Daoy (cell line): ENCODE measurements at regions not wholly inside any gene's neighbourhood (a gene's known extent, or its start where the extent isn't known, plus 50 kb on each side); places are given as distances from the start of the nearest gene placed in this dataset.

Experiments used
- DNase-seq: peaks from one replicate; pipeline ENCODE4 v3.0.0-alpha.2; 2015; ENCODE audit warnings: low read depth

GRCh38 chr4:26104056-26104685 is 190.2 kb downstream of the SMIM20 start:
- DNase-seq: no peak

- DNase-seq: no peak
Observed at GRCh38 chr4:26105337-26105736, 191.3 kb downstream of the SMIM20 start.

DNA sequence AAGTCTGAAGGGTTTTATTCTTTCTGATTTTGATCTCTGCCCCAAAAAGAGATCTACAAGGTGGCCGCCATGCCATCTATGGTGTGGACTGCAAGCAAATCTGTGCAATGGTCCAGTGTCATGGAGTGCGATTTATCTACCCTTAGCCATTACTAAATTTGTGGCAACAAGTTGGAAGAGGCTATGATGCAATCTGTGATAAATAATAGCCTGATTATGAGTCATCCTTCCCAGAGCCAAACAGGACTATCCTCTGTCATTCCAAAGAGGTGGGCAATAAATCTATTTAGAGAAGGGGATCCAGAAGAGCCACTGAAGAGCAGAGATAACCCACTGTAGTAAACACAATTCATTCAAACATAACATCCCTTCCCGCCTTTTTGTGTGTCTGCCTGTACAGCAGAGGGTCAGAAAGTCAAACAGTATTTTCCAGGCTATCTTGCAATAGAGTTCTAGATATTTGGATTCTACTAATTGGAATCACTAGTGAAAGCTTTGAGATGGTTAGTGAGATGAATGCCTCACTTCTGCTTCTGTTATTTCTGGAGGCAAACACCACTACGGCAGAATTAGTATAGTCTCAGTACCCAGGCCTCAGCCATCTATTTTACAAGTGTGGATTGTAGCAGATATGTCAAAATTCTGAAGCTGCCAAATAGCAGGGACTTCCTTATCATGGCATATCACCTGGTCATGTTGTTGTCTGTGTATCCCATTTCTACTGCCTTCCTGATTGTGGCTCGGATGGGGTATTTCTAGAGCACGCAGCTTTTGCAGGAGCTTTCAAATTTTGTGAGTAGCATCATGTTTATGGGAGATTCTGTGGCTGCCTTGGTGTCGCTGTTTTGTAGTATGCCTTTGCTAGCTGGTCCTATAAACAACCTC is 192.0 kb downstream of the SMIM20 start:
- peak; percentile 11 for DNase-seq

- no peak for DNase-seq
Observed at GRCh38 chr4:26106776-26107175, 192.8 kb downstream of the SMIM20 start.

- DNase-seq: no peak
Observed at GRCh38 chr4:26108054-26108453, 194.0 kb downstream of the SMIM20 start.

DNA sequence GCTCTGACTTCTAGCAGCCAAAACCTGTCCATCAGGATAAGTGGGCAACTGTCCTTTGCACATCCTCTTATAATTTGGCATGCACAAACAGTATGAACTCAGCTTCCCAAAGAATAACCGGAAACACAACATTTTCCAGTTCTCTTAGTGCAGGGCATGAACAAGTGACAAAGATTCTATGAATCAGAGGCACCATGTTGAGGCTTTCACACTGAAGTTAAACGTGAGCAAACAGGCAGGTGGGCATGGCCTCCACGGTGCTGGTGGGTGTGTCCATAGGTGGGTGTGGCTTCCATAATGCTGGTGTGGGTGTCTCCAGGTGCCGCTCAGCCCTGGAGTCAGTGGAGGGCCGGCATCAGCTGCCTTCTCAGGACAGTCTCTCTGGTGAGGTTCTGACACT is 196.5 kb downstream of the SMIM20 start:
- DNase-seq: no peak

GRCh38 chr4:26113339-26113940 is 199.4 kb downstream of the SMIM20 start:
- no peak for DNase-seq

DNA sequence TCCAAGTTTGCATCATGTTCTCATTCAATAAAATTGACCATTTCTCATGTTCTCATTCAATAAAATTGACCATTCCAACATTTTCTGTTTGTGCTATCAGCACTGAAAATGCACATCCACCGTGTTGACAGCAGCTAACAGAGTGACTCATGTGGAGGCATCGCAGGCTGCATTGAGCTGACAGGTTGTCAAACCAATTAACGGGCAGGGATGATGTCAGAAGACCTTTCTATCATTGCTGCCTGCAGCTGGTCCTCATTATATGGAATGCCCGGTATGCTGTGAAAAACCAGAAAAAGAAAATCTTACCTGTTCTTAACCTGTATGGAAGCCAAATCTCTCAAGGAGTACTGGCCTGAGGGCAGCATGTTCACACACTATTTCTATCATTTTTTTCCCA is 202.0 kb downstream of the SMIM20 start:
- DNase-seq: peak; percentile 21

DNA sequence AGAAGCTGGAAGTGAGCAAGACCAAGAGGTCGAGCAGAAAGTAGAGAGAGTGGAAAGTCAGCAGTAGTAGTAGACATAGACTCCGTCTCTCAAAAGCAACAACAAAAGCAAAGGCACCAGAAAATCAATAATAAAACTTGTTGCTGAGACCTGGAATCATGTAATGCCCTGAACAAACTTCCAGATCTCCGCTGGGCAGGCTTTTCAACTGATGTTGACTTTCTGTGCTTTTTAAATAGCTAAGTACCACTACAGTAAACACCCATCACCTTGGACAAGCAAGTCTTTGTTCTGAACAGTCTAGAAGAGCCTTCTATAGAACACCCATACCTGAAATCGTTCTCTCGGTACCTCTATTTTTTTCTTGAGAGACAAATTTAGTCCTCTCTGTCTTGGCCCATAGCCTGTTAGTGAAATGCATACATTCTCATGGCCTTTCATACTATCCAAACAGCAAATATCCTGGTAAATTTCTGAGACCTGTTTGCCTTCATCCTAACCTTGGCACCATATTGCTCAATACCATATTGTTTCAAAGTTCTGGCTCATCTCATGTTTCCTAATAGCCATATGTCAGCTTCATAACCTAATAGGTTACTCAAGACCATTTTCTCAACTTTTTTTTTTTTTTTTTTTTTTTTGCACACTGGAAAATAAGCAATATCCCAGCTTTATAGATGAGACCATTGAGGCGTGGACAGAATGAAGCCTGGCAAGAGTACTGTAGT is 200.6 kb upstream of the RBPJ start:
- no peak for DNase-seq

- DNase-seq: no peak
Observed at GRCh38 chr4:26122690-26123089, 198.1 kb upstream of the RBPJ start.

- DNase-seq: peak; percentile 41
Observed at GRCh38 chr4:26124753-26125321, 196.0 kb upstream of the RBPJ start.

DNA sequence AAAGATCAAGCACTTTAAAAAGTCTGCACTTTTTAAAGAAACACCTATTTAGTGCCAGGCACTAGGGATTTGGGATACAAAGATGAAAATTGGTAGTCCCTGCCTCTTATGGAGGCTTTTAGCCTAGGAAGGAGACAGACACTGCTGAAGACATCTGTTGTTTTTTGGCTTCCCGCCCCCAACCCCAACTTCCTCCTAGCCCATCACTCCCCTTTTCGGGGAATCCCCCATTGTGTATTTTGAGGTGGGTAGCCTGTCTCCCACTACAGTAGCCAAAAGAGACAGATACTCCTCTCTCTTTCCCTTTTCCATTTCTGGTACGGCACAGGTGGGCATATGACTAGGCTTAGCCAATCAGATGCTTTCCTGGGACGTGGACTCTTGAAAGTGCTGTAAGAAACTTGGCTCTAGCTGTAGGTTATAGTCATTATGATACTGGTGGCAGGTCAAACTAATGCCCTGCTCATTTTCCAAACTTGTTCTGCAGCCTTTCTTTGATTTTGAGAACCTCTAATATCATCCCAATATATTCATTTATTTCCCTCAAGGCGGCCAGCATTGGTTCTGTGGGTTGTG is 194.6 kb upstream of the RBPJ start:
- no peak for DNase-seq

DNA sequence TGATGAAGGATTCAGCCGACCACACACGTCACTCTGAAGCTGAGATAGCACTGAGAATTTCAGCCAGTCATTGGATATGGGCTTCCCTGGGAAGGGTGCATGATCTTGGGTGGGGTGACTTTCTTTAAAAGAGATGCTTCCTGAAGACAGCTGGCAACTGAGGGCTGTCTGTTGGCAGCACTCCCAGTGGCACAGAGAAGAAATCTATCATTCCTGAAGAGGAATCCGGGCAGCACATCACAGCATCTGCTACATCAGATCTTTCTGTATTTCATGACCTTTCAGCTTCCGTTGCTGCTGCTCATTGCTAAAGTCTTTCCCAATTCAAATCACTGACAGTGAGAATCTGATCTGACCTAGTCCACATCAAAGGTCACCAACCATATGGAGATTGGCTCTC is 193.8 kb upstream of the RBPJ start:
- DNase-seq: no peak

DNA sequence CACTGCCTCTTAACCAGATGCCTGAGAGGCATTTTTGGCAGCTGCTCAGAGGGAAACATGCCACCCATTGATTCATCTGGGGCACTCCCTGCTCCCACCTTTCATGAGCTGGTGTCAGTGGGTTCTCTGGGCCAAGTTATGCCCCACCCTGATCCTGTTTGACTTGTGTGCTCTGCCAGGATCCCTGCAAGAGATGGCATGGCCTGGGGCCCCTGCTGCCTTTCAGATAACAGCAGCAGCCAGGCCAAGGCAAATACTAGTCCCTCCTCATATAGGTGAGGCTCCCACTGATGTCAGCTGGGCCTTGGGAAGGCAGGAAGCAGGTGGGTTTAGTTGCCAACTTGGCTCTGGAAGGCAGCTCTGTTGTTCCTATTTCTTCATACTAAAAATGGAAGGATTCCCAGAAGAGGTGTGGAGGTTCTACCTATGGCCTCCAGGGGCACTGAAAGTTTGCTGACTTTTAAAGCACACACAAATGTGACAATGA is 192.9 kb upstream of the RBPJ start:
- no peak for DNase-seq

GRCh38 chr4:26130173-26130572 is 190.6 kb upstream of the RBPJ start:
- DNase-seq: no peak

DNA sequence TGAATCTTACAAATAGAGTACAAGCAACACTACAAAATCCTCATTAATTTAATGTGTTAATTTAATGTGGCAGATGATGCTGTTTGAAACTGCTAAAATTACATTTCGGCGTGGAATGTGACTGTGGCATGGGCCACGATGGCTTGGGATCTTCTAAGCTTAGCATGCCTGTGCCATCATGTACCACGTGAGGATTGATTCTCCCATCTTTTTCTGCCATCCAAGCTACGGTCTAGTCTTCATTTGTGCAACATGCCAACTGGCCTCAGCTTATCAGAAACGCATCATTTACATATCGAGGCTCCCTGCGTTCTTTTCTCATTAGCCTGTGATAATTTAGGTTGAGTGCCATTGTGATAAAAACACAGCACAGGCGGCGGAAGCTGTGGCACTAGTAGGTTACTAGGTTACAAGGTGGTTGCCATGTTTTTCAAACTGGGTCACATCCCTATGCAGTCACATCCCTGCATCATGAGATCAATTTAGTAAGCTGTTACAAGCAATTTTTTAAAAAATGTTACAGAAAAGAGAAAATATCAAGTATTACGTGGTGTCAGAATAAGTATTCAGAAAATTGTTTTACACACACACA is 189.9 kb upstream of the RBPJ start:
- DNase-seq: no peak

DNA sequence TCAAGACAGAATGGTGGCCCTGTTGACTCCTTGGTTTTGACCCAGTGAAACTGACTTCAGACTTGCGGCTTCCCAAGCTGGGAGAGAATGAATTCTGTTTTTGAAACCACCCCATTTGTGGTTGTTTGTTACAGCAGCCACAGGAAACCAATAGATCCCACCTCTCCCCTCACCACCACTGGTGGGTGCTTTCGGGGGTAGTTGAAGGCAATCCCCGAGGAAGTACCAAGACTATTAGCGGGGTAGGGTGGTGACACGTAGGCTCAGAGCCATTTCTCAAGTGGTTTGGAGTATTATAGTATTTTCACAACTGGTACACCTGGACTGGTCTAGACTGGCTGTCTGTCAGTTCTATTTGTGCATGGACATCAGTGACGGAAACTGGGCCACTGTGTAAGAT is 189.1 kb upstream of the RBPJ start:
- no peak for DNase-seq

DNA sequence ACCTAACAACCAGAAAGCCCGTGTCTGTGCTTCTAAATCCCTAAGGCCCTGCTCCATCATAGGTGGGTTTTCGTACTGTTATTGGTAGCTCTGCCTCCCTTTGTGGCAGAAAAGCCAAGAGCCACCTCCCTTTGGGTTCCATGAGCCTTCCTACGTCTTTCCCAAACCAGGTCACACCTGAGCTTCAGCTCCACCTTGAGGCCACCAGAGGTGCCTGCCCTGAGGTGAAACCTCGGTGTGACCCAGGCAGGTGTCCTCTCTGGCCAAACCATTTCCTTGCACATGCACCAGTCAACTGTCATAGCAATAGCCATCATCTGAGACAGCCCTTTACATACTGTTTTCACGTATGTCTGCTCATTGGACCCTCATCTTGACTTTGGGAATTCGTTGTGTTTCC is 188.0 kb upstream of the RBPJ start:
- DNase-seq: no peak

- no peak for DNase-seq
Observed at GRCh38 chr4:26133840-26134239, 187.0 kb upstream of the RBPJ start.

GRCh38 chr4:26135331-26135730 is 185.5 kb upstream of the RBPJ start:
- DNase-seq: no peak

GRCh38 chr4:26136615-26137014 is 184.2 kb upstream of the RBPJ start:
- DNase-seq: no peak
